ENCODE measurements at regions not wholly inside any gene's neighbourhood (a gene's known extent, or its start where the extent isn't known, plus 50 kb on each side); places are given as distances from the start of the nearest gene placed in this dataset.

DNA sequence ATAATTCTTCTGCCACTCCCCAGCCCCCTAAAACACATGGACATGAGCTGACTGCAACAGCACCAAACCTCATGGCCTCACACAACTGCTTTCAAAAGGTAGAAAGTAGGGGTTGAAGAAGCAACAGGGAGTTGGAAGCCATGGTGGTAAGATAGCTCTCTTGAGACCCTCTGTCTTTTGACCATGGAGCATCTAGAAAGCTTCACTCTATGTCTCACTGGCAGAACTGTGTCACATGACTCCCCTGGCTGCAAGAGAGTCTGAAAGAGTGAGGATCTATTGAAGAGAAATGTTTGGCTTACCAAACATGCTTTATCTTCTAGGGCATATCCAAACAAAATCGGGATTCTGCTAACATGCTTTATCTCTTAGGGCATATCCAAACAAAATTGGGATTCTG lies 142.9 kb upstream of the WSCD2 start:
- Histone ChIP-seq H3K27ac (no peak overlapping the region), H3K4me3 (no peak overlapping the region), H3K4me1 (no peaks in the 10 kb centered on the region), H3K27me3 (no peaks in the 10 kb centered on the region), H3K36me3 (no peaks in the 10 kb centered on the region), H3K9me3 (no peaks in the 10 kb centered on the region)
- no peak for TF ChIP-seq POLR2AphosphoS5 (IDR thresholded peaks at IDR 0.05)
- TF ChIP-seq POLR2A (IDR thresholded peaks at IDR 0.05) = no peak
- TF ChIP-seq, protein P1, sequence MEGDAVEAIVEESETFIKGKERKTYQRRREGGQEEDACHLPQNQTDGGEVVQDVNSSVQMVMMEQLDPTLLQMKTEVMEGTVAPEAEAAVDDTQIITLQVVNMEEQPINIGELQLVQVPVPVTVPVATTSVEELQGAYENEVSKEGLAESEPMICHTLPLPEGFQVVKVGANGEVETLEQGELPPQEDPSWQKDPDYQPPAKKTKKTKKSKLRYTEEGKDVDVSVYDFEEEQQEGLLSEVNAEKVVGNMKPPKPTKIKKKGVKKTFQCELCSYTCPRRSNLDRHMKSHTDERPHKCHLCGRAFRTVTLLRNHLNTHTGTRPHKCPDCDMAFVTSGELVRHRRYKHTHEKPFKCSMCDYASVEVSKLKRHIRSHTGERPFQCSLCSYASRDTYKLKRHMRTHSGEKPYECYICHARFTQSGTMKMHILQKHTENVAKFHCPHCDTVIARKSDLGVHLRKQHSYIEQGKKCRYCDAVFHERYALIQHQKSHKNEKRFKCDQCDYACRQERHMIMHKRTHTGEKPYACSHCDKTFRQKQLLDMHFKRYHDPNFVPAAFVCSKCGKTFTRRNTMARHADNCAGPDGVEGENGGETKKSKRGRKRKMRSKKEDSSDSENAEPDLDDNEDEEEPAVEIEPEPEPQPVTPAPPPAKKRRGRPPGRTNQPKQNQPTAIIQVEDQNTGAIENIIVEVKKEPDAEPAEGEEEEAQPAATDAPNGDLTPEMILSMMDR (IDR thresholded peaks at IDR 0.05) = no peak
- TF ChIP-seq EP300 (IDR thresholded peaks at IDR 0.05) = no peak
- intact Hi-C loops (cut with DNase I) = no loop called here
- no peak for DNase-seq
- WGBS, 2 donors = 67 to 85% methylated on average over 1 of the region's 1 CpG

DNA sequence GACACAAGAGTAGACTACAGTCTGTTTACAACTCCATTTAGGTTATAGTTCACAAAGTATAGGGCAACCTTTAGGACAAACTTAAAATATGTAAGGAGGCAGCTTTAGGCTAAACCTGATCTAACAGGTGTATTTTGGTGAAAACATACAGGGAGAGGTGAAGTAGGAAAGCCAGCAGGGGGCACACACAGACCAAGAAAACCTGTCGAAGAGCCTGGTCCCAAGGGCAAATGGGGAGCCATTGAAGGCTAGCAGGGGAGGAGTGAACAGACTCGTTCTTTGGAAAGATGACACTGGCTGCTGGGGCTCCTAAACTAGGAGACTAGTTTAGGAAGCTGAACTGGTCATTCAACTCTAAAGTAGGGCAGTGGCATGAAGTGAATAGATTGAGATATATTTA lies 138.8 kb upstream of the WSCD2 start:
- no peaks in the 10 kb centered on the region for H3K4me1 ChIP-seq
- 4 to 6% methylated on average over 2 of the region's 2 CpGs for WGBS, 2 donors
- H3K4me3 ChIP-seq = no peak overlapping the region
- H3K36me3 ChIP-seq = no peaks in the 10 kb centered on the region
- TF ChIP-seq, protein P1 (IDR thresholded peaks at IDR 0.05) = peak in 2 of 4 experiments; percentile 30 to 45
- TF ChIP-seq POLR2A (IDR thresholded peaks at IDR 0.05) = no peak
- no peak overlapping the region for H3K27ac ChIP-seq
- intact Hi-C loops (cut with DNase I) = loop anchor here (5.0 kb wide), 2 partner anchors 202 to 522 kb away; no protein-coding TSS in a partner anchor
- no peak for DNase-seq
- H3K27me3 ChIP-seq = no peaks in the 10 kb centered on the region
- H3K9me3 ChIP-seq = no peaks in the 10 kb centered on the region

DNA sequence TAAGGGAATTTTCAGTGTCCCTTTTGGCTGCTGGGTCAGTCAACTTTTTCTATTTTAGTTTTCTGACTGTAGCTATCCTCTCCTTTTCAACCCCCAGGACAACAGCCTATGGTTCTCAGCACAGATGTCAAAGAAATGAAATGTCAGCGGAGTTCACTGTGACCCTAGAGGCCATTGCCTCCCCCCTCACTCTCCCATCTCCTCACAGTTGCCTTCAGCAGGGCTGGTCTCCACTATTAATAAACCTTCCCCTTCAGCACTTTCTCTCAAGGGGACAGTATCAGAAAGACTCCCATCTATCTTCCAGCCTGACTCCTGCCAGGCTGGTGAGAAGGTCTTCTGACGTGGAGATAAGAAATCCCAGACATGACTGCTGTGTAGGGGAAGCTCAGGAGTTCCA lies 137.1 kb upstream of the WSCD2 start:
- no peak overlapping the region for H3K27ac ChIP-seq
- H3K9me3 ChIP-seq = no peaks in the 10 kb centered on the region
- intact Hi-C loops (cut with DNase I) = loop anchor here (5.0 kb wide), 2 partner anchors 200 to 520 kb away; no protein-coding TSS in a partner anchor
- TF ChIP-seq POLR2A (IDR thresholded peaks at IDR 0.05) = no peak
- no peak for TF ChIP-seq POLR2AphosphoS5 (IDR thresholded peaks at IDR 0.05)
- TF ChIP-seq EP300 (IDR thresholded peaks at IDR 0.05) = no peak
- WGBS, 2 donors = 68 to 72% methylated on average over 2 of the region's 2 CpGs
- no peaks in the 10 kb centered on the region for H3K36me3 ChIP-seq
- no peaks in the 10 kb centered on the region for H3K4me1 ChIP-seq
- H3K27me3 ChIP-seq = no peaks in the 10 kb centered on the region
- H3K4me3 ChIP-seq = no peak overlapping the region
- DNase-seq = no peak

DNA sequence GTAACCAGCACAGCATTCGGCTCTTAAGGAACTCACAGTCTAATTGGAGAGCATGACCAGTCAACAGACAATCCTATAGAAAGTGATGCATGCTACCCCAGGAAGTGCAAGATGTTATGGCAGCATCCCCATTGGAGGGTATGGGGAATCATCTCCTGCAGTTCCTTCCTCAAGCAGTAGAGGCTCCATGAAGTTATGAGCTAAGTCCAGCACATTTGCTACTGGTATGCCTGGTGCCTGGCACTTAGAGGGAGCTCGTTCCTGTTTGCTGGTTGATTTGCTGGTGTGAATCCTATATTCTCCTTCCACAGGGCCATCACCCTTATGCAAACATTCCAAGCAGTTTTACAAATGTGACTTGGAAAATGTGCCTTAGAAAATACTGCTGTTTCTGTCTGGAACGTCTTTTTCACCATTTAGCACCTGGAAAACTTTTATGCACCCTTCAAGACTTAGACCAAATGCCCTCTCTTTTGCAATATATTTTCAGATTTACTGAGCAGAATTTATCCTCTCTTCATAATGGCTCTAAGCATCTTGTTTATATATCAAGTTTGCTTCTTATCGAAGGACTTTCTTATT lies 136.1 kb upstream of the WSCD2 start:
- Histone ChIP-seq H3K9me3 (no peaks in the 10 kb centered on the region), H3K4me1 (no peaks in the 10 kb centered on the region), H3K27ac (no peak overlapping the region), H3K36me3 (no peaks in the 10 kb centered on the region), H3K4me3 (no peak overlapping the region), H3K27me3 (no peaks in the 10 kb centered on the region)
- TF ChIP-seq, protein P1 (IDR thresholded peaks at IDR 0.05) = peak in 1 of 4 experiments; percentile 32
- no peak for TF ChIP-seq POLR2A (IDR thresholded peaks at IDR 0.05)
- TF ChIP-seq POLR2AphosphoS5 (IDR thresholded peaks at IDR 0.05) = no peak
- intact Hi-C loops (cut with DNase I) = loop anchor here (5.0 kb wide), 2 partner anchors 199 to 519 kb away; no protein-coding TSS in a partner anchor
- WGBS, 2 donors = 43 to 48% methylated on average over 4 of the region's 4 CpGs
- no peak for DNase-seq

DNA sequence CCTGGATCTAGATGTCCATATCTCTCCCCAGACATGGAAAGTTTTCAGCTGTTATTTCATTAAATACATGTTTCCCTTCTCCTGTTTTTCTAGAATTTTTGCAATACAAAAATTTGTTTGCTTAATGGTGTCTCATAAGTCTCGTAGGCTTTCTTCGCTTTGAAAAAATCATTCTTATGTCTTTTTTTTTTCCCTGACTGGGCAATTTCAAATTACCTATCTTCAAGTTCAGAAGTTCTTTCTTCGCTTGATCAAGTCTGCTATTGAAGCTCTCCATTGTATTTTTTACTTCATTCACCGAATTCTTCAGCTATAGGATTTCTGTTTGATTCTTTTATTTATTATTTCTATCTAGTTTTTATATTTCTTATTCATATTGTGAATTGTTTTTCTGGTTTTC lies 130.2 kb upstream of the WSCD2 start:
- no peaks in the 10 kb centered on the region for H3K36me3 ChIP-seq
- WGBS, 2 donors = 93 to 94% methylated on average over 4 of the region's 4 CpGs
- no peak overlapping the region for H3K4me3 ChIP-seq
- no peak for TF ChIP-seq POLR2AphosphoS5 (IDR thresholded peaks at IDR 0.05)
- no peak for TF ChIP-seq POLR2A (IDR thresholded peaks at IDR 0.05)
- TF ChIP-seq EP300 (IDR thresholded peaks at IDR 0.05) = no peak
- TF ChIP-seq, protein P1 (IDR thresholded peaks at IDR 0.05) = no peak
- intact Hi-C loops (cut with DNase I) = no loop called here
- peaks cover 0 to 9% (median 8%) of the 10 kb centered on the region in 3 donors for H3K27me3 ChIP-seq
- peaks cover 0 to 5% (median 0%) of the 10 kb centered on the region in 4 donors for H3K9me3 ChIP-seq
- no peak overlapping the region for H3K27ac ChIP-seq
- H3K4me1 ChIP-seq = no peaks in the 10 kb centered on the region
- DNase-seq = no peak
